GM12874 (cell line): ENCODE measurements at regions not wholly inside any gene's neighbourhood (a gene's known extent, or its start where the extent isn't known, plus 50 kb on each side); places are given as distances from the start of the nearest gene placed in this dataset.

Experiments used
- TF ChIP-seq, protein P1 (sequence below): IDR thresholded peaks from 2 replicates; pipeline ENCODE4 v1.5.1; 2011; ENCODE audit warnings: low read depth, mild to moderate bottlenecking, control low read depth, low read length, moderate library complexity; ENCODE audit not compliant: insufficient read depth

DNA sequence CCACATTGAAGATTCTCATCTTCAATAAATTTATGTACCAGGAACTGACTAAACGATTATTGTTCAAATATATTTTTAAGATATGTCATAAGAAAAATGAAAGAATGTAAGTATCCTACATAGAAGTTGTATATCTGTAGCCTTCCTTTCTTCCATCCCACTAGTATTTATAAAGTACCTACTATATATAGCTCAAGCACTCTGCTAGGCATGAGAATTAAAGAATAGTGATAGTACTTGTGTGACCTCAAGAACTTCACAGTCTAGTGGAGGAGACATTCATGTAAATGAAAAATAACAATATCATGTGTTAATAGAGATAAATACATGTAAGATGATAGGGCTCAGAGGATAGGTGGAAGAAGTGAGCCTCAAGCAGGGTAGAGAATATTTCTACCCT lies 201.0 kb upstream of the HMHB1 start:
- TF ChIP-seq, protein P1, sequence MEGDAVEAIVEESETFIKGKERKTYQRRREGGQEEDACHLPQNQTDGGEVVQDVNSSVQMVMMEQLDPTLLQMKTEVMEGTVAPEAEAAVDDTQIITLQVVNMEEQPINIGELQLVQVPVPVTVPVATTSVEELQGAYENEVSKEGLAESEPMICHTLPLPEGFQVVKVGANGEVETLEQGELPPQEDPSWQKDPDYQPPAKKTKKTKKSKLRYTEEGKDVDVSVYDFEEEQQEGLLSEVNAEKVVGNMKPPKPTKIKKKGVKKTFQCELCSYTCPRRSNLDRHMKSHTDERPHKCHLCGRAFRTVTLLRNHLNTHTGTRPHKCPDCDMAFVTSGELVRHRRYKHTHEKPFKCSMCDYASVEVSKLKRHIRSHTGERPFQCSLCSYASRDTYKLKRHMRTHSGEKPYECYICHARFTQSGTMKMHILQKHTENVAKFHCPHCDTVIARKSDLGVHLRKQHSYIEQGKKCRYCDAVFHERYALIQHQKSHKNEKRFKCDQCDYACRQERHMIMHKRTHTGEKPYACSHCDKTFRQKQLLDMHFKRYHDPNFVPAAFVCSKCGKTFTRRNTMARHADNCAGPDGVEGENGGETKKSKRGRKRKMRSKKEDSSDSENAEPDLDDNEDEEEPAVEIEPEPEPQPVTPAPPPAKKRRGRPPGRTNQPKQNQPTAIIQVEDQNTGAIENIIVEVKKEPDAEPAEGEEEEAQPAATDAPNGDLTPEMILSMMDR = no peak

DNA sequence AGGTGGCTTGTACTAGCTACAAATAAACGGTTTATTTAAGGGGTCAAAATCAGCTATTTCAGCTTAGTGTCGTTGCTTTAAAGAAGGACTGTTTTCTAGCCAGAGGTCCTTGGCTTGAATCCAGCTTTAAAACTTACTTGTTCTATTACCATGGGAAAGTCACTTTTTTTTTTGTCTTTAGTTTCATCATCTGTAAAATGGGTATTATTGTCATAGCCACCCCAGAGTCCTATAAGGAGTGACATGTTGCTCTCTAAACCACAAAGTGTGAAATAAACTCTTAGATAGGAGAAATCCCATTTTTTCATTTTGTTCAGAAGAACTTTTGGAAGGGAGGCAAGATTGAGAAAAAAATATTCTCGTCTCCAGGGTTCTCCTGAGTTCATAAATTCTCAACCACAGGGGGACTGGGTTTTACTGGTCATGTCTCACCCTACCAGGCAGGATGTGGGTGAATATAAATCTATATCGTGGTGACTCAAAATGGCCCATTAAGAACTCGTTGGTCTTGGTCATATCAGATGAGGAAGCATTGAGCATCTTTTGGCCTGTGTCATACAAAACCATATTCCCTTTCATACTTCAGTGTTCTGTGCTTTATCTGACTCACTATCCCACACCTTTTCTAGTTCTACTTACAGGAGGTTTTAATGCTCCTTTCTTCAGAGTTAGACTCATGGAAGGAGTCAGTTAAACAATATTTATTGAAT lies 202.7 kb upstream of the NR3C1 start:
- TF ChIP-seq, protein P1 = no peak

DNA sequence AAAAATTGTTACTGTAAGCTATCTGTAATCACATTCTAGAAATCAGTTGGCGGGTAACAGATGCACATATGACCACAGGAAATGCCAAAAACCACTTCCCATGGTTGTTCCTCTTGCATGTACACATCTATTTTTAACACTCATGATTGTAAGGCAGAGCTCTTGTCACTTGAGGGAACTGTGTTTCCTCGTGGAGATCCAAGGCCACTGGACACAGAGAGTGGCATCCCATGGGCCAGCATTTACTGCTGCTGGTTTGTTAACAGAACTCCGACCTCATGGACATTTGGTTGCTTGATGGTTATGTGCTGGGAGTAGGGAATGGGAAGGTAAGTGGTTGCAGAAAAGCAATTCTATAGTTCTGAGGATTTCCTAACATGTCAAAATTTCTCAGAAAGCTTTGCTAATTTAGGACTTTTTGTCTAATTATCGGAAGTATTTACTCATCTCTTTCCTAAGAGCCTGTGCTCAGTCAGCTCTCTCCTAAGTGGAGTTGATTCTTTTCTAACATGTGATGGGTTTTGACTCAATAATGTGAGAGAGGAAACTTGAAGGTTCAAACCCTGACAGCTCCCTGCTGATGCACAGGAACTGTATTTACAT lies 202.0 kb upstream of the NR3C1 start:
- TF ChIP-seq, protein P1 = no peak

DNA sequence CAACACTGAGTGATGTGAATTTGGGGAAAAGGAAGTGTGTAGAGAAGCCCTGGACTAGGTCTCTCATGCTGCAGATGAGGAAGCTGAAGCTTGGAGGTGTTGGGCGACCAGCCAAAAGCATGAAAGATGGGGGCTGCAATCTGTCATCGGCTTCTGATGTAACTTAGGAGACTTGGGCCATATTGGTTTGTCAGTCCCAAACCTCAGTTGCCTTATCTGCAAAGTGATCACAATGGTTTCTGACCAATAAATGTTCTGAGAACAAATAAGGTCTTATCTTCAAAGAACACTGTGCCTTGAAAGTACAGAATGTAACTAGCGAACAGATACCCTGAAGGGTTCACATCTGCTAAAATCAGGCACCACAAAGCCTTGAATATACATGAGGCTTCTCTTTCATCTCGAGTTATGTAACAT lies 198.4 kb upstream of the NR3C1 start:
- TF ChIP-seq, protein P1 = no peak

DNA sequence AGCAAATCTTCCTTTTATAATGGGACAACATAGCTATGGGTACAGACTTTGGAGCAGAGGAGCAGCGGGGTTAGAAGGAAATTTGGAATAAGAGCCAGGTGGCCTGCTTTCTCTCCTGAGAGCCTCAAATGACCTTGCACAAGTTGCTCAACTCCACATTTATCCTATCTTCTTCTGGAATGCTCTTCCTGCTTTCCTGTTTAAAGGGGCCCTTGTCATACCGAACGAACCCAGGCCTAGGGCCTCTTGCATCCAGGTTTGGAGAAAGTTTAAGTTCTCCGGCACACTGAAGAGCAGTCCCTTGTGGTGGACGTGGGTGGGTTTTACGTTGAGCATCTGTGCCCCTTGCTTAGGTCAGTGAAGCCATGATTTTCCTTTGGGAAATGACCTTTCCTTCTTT lies 197.9 kb upstream of the NR3C1 start:
- TF ChIP-seq, protein P1 = no peak

DNA sequence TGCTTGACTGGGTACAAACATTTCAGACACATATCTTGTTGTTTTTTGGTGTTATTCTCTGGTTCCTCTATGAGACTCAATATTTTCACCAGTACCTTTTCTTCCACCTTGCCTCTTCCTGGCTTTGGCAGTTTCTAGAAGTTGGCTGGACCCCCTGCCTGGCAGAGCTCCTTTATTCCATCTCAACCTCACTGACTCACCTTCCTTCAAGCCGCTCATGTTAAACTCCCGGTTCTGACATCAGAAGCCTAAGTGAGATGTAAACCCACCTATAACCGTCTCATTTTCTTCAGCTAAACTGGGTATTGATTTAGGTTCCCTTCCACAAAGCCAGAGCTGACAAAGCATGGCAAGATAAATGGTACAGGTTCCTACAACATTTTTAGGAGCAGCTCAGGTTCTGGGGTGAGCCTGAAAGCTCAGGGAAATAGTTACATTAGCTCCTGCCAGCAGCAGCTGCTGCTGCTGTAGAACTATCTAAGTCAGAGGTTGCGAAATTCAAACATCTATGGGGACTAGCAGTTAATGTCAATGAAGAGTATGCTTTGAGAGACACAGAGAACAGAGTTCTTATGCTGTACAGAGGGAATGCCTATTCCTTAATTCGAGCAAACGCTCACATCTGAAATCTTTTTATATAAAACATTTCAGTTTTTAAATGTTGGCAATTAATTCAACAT lies 197.1 kb upstream of the NR3C1 start:
- TF ChIP-seq, protein P1 = no peak

DNA sequence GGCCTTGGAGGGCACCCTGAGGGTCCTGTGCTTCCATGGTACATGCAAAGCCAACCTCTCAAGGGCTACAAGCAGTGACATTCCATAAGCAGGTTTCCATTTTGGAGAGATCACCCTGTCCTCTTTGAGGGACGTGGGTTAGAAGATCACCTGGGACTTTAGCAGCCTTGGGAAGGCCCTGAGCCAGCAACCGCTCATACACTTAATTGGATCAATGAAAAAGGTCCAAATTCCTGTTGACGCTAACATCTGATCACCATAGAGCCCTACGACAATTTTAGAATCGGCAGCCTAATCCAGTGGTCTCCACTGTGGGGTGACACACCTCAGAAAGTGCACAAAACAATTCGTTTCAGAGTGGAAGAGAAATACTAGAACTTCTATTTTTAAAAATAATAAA lies 196.0 kb upstream of the NR3C1 start:
- TF ChIP-seq, protein P1 = no peak
